Bronchial epithelial cell (primary cell): ENCODE measurements at regions not wholly inside any gene's neighbourhood (a gene's known extent, or its start where the extent isn't known, plus 50 kb on each side); places are given as distances from the start of the nearest gene placed in this dataset.

Experiments used
- DNase-seq: peaks from one replicate; pipeline ENCODE4 v3.0.0-alpha.2; 2010; ENCODE audit warnings: low read depth
- FAIRE-seq: peaks from 2 replicates; lab custom pipeline; 2011; peaks lifted over from hg19 to GRCh38; lab: Jason Lieb, UNC
- H3K27me3 ChIP-seq: 2 replicates; pipeline ENCODE4 v1.5.1; 2011; ENCODE audit warnings: low read length; ENCODE audit not compliant: control insufficient read depth, insufficient read depth
- H3K36me3 ChIP-seq: 2 replicates; pipeline ENCODE4 v1.5.1; 2011; ENCODE audit warnings: low read length; ENCODE audit not compliant: control insufficient read depth, insufficient read depth
- H3K4me3 ChIP-seq: 2 replicates; pipeline ENCODE4 v1.5.1; 2011; ENCODE audit warnings: mild to moderate bottlenecking, low read depth, low read length, control low read depth
- TF ChIP-seq, protein P1 (sequence below): IDR thresholded peaks from 2 replicates; pipeline ENCODE4 v1.5.1; 2011; ENCODE audit warnings: mild to moderate bottlenecking, moderate library complexity, low read length, control low read depth, inconsistent platforms; ENCODE audit not compliant: insufficient read depth, severe bottlenecking

DNA sequence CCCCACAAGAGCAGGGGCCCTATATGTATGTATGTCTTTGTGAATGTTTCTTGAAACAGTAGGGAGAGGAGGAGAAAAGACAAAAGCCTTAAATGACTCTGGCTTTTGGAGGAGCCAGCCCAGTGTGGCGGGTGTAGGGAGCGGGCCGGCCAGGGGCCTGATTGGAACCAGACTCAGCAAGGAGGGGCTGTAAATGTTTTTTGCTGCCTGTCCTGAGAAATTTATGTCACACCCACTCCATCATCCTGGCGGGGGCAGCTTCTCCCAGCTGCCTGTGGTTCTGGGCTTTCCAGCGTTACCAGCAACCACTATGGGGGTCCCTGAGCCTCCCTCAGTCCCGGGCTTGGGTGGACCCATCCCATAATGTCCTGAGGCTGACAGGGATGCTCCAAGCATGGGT lies 130.8 kb downstream of the PJA1 start:
- Histone ChIP-seq H3K4me3 (no peak overlapping the region), H3K27me3 (no peaks in the 10 kb centered on the region), H3K36me3 (no peaks in the 10 kb centered on the region)
- DNase-seq (no peak), FAIRE-seq (no peak)
- TF ChIP-seq, protein P1, sequence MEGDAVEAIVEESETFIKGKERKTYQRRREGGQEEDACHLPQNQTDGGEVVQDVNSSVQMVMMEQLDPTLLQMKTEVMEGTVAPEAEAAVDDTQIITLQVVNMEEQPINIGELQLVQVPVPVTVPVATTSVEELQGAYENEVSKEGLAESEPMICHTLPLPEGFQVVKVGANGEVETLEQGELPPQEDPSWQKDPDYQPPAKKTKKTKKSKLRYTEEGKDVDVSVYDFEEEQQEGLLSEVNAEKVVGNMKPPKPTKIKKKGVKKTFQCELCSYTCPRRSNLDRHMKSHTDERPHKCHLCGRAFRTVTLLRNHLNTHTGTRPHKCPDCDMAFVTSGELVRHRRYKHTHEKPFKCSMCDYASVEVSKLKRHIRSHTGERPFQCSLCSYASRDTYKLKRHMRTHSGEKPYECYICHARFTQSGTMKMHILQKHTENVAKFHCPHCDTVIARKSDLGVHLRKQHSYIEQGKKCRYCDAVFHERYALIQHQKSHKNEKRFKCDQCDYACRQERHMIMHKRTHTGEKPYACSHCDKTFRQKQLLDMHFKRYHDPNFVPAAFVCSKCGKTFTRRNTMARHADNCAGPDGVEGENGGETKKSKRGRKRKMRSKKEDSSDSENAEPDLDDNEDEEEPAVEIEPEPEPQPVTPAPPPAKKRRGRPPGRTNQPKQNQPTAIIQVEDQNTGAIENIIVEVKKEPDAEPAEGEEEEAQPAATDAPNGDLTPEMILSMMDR: no peak

DNA sequence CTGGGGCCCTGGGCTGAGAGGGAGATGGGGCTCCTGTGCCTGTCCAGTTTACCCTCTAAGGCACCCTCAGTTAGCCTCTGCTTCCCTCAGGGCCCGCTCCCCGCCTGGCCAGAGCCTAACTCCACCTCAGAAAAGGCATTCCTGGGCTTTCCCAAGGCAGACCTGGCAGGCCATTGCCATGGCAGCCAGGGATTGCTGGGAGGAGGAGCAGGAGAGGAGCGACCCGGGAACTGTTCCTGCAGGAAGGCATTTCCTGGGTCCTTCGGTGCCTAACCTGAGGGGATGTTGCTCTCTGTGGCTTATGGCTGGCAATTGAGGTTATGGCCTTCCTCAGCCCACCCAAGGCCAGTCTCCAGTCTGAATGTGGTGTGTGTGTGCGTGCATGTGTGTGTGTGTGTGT lies 131.3 kb downstream of the PJA1 start:
- Histone ChIP-seq H3K27me3 (no peaks in the 10 kb centered on the region), H3K36me3 (no peaks in the 10 kb centered on the region), H3K4me3 (no peak overlapping the region)
- FAIRE-seq (no peak), DNase-seq (no peak)
- TF ChIP-seq, protein P1: no peak

DNA sequence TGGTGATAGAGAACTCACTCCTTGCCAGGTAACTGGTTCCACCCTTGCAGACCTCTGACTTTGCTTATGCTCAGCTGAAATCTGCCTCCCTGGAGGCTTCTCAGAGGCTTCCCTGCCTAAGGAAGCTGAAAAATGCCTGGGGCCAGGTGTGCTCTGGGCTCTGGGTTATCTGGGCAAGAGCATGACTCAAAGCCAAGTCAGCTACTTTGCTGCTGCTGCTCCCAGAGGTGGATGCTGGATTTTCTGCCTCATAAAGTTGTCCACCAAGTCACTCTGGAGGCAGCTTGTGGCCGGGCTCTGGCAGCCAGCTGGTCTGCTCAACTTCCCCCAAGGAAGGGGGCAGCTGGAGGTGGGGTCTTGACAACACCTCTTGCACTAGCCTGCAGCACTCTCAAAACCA lies 132.7 kb downstream of the PJA1 start:
- FAIRE-seq (no peak), DNase-seq (peak; percentile 88)
- Histone ChIP-seq H3K4me3 (no peak overlapping the region), H3K27me3 (no peaks in the 10 kb centered on the region), H3K36me3 (no peaks in the 10 kb centered on the region)
- TF ChIP-seq, protein P1: peak; percentile 33

DNA sequence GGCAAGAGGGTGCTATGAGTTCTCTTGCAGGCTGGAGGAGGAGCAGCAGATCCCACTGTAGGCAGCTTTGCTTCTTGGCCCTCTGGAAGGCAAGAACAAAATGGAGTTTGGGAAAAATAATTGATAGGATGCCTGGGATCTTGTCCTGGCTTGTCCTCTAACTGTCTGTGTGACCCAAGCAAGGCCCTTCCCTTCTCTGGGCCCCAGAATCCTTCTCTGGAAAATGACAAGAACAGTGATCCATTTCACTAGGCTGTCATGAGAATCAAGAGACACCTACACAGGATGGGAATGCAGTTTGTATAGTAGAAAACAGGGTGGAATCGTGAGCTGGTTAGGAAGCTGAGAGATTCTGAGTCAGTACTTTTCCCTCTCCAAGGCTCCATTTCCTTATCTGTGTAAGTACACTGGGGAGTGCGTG lies 133.3 kb downstream of the PJA1 start:
- Histone ChIP-seq H3K36me3 (no peaks in the 10 kb centered on the region), H3K27me3 (no peaks in the 10 kb centered on the region), H3K4me3 (no peak overlapping the region)
- FAIRE-seq: no peak
- TF ChIP-seq, protein P1: no peak
- peak; percentile 88 for DNase-seq

DNA sequence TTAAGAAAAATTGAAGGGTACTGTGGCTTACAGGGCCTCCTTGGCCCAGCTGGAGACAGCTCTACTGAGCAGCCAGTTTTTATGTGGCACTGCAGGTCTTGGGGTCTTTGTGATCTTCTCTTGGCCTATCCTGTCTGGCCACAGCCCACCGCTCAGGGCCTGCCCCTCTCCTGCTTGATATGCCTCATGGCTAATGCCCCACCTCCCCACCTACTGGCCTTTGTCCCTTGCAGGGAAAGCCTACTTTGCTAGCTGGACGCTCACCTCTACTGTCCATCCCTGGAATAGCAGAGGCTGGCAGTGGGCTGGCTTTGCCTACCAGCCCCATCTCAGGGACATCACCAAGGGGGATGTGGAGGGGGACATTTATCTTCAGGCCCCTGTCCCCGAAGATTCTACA lies 134.1 kb downstream of the PJA1 start:
- H3K4me3 ChIP-seq: no peak overlapping the region
- no peaks in the 10 kb centered on the region for H3K36me3 ChIP-seq
- TF ChIP-seq, protein P1: peak; percentile 14
- FAIRE-seq (no peak), DNase-seq (no peak)
- no peaks in the 10 kb centered on the region for H3K27me3 ChIP-seq

DNA sequence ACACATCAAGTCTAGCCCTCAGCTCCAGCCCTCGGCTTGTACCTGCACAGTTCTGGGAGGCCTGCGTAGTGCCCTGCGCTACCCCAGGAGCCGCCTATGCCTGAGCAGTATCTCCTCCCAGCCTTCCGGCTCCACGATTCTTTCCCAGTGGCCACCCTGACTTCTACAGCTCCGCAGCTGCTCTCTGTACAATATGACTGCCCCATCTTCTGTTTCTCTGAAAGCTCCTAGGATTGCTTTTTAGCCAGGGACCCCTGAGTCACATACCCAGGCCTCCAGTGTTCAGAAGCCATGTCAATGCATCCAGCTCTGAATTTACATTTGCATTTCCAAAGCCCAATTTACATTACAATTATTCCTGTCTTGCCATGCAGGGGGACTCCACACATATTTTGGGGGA lies 135.5 kb downstream of the PJA1 start:
- H3K36me3 ChIP-seq: no peaks in the 10 kb centered on the region
- no peak overlapping the region for H3K4me3 ChIP-seq
- TF ChIP-seq, protein P1: no peak
- no peaks in the 10 kb centered on the region for H3K27me3 ChIP-seq
- FAIRE-seq (peak; percentile 64), DNase-seq (no peak)
